Renal pelvis (tissue), 1 donor: ENCODE measurements at regions not wholly inside any gene's neighbourhood (a gene's known extent, or its start where the extent isn't known, plus 50 kb on each side); places are given as distances from the start of the nearest gene placed in this dataset.
A peak's percentile ranks its signal among the peaks of the same experiment; 100 is the strongest.
"Not testable (repeated sequence)": the region's sequence is repeated elsewhere in the genome, so short reads cannot be mapped to it uniquely, and the experiment has no call there.

Source experiments
- DNase-seq: peaks from one replicate; pipeline ENCODE4 v3.0.0-alpha.2; 2013

- DNase-seq = no peak
Observed at GRCh38 chr18:55953326-55953725, 365.3 kb upstream of the TCF4 start.

DNA sequence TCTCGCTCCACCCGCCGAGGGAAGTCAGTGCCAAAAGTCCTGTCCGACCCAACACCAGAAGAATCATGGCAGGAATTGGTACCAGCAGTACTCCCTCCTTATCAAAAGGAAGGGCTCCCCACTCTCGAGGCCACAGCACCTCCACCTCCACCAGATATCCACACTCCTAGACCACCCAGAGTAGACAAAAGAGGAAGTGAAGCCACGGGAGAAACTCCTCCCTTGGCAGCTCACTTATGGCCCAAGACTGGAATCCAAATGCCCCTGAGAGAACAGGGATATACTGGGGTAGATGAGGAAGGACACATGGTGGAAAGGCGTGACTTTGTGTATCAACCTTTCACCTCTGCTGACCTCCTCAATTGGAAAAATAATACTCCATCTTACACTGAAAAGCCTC lies 363.7 kb upstream of the TCF4 start:
- DNase-seq = not testable (repeated sequence)

- DNase-seq = no peak
Observed at GRCh38 chr18:55950379-55951166, 362.6 kb upstream of the TCF4 start.

DNA sequence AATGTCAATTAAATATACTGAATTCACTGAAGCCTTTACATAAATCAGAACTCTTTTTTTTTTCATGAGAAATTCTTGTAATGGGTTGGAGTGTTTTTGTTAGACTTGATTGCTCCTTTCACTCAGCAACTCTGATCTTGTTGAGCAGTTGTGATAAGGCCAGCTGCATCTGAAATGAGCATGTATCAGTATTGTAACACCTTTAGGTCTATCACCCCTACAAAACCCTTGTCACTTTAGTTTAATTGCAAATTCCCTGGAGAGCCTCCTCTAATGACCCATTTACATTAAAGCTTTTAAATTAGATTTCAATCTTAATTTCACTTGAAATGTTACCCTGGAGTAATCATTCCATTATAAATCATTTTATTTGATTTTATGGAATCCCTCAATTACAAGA lies 346.8 kb upstream of the TCF4 start:
- DNase-seq = no peak

DNA sequence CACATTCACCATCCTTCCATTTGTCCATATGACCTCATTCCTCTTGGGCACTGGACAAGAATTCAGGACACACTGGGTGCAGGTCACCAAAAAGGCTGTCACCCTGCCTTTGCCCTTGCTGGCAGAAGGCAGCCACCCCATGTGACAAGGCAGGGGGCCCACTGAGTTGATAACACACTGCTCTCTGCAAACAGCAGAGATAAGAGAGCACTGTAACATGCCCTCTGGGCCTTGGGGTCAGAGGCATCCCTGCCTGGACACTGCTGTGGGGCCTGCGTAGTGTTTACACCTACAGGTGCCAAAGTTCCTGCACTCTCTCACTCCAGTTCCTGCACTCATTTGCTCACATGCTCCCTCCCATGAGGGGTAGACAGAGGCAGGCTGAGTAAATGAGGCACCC lies 344.7 kb upstream of the TCF4 start:
- DNase-seq = no peak

DNA sequence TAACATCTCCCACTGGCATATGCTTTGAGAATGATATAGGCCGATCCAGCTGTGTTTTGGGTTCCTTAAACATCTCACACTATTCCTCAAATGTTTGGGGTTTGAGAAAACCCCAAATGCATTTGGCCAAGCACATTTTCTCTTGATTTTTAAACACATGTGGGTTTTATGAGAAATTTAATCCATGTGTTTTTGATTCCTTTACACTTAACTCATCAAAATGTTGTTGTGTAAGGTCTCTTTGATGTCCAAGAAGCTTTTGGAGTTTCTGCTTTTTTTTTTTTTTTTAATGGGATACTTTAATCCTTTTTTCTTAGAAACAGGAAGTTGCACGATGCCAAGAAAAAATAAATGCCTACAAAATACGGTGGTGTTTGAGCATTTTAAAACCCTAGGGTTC lies 339.8 kb upstream of the TCF4 start:
- no peak for DNase-seq

GRCh38 chr18:55925772-55926171 lies 337.8 kb upstream of the TCF4 start:
- no peak for DNase-seq

GRCh38 chr18:55920063-55920462 lies 332.1 kb upstream of the TCF4 start:
- no peak for DNase-seq

GRCh38 chr18:55918444-55918843 lies 330.5 kb upstream of the TCF4 start:
- no peak for DNase-seq

GRCh38 chr18:55912919-55913318 lies 324.9 kb upstream of the TCF4 start:
- no peak for DNase-seq

GRCh38 chr18:55912071-55912470 lies 324.1 kb upstream of the TCF4 start:
- DNase-seq = no peak

- DNase-seq = no peak
Observed at GRCh38 chr18:55910296-55910695, 322.3 kb upstream of the TCF4 start.

DNA sequence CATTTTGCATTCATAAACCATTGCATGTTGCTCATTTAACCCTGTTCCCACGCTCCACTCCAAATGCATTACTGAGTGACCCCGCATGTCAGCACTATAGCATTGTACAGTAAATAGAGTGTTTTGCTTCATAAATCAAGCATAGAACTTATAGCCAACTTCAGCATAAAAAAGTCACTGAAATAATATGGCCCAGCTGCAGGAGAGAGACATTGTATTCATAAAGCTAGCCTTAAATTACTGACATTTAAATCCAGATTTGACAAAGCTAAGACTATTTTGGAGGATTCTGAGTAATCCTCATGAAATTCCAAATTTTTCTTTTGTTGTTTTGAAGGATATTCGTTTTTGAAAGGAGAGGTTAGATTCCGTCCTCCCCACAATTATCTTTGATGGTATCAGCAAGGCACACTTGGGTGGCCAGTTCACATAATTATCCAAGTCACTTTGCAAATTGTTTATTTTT lies 320.9 kb upstream of the TCF4 start:
- DNase-seq = peak; percentile 71

GRCh38 chr18:55907453-55908175 lies 319.6 kb upstream of the TCF4 start:
- DNase-seq = no peak

DNA sequence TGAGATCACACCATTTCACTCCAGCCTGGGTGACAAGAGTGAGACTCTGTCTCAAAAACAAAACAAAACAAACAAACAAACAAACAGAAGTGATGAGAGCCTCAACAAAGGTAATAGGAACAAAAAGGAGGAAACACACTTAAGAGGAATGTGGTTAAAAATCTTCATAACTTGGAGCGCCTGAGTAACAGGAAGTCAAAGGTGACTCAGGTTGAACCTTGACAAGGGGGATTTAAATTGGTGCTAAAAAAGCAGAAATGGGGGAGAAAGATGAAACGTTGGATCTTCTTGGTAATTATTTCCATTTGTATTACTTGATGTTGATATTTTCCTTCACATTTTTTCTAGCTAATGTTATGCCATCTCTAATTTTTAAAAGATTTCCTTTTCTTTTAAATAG lies 318.5 kb upstream of the TCF4 start:
- DNase-seq = no peak

DNA sequence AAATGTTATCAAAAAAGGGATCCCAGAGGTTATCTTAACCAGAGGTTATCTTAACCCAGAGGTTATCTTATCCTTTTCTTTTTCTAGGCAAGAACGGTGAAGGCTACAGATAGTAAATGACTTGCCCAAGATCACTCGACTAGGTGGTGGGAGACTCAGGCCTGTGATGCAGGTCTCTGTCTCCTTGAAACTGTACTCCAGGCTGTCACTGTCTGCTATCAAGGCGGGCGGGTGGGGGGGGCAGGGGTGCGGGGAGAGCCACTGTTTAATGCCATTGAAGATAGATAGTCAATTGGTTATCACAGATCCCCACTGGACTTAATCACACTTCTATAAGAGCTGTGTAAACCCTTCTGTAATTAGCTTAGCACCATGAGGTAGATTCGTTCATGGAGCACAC lies 315.9 kb upstream of the TCF4 start:
- DNase-seq = no peak

- DNase-seq = no peak
Observed at GRCh38 chr18:55900380-55900779, 312.4 kb upstream of the TCF4 start.

DNA sequence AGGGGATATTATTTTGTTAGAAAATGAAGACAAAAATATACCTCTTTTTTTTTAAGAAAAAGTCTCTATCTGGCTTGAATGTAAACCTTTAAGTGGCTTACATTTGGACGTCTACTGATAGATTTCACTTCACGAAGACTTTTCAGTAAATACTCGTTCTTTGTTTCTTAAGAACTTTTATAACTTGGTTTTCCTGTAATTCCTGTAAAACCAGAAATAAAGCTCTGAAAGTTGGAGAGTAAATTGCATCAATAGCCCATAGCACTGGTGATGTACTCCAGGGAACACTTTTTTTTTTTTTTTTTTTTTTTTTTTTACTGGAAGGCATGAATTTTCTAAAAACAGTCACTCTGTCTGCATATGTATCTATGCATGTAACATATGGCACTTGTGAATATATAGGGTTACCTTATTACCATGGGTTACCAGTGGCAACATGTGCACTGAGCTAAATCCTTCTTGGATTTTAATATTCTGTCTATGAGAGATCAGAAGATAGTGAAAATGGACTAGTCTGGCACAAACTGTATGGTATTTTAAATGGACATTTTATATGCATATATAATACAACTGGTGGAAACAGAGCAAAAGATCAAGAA lies 309.2 kb upstream of the TCF4 start:
- no peak for DNase-seq

DNA sequence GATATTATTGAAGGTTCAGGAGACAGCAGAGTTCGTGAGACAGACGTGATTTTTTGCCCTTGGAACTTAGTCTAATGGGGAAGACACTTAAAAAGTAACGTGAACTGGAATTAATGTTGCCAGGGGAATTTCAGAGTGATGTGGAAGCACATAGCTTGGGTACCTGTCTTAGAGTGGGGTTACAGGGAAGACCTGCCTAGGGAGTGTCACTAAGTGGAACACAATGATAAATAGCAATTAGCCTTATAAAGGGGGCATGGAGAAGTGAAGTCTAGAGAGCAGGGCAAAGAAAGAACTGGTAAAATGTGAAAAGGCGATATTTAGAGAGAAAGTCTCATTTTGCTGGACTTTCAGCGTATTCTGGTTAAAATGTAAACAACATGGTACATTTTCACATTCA lies 306.0 kb upstream of the TCF4 start:
- no peak for DNase-seq

DNA sequence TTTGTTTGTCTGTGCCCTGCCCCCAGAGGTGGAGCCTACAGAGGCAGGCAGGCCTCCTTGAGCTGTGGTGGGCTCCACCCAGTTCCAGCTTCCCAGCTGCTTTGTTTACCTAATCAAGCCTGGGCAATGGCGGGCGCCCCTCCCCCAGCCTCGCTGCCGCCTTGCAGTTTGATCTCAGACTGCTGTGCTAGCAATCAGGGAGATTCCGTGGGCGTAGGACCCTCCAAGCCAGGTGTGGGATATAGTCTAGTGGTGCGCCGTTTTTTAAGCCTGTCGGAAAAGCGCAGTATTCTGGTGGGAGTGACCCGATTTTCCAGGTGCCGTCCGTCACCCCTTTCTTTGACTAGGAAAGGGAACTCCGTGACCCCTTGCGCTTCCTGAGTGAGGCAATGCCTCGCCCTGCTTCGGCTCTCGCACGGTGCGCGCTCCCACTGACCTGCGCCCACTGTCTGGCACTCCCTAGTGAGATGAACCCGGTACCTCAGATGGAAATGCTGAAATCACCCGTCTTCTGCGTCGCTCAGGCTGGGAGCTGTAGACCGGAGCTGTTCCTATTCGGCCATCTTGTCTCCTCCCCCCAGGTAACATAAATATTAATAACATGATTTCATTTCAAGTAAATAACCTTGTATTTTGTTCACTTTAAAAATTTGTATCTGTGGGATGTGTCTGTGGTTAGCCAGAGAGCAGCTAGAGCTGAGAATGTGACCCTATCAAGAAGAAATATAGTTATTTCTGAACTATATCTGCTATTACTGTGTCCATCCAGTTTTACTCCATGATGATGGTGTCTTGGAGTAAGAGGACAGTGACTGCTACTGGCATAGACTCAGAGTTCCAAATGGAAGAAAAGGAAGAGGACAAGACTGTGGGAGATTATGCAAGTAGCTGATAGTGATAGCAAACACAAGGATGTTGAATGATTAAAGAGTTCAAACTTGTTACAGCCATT lies 305.1 kb upstream of the TCF4 start:
- DNase-seq = not testable (repeated sequence)

DNA sequence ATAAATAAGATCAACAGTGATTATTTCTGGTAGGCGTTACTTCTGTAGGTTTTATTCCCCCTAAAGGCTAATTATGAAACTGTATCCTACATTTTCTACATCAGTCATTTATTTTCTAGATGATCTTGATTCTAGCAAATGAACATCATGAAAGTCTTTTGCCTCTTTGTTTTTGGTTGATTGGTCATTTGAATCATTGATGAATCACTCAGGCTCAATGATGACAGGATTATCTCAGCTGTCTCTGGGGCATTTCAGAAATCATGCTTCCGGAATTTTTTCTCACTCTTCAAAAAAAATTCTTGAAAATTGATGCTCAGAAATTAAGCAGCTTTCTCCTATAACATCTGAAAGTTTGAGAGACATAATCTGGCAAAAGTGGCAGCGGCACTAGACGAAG lies 298.9 kb upstream of the TCF4 start:
- DNase-seq = no peak

- DNase-seq = no peak
Observed at GRCh38 chr18:55884498-55884897, 296.5 kb upstream of the TCF4 start.
